CD4-positive, alpha-beta T cell (primary cell): ENCODE measurements at regions not wholly inside any gene's neighbourhood (a gene's known extent, or its start where the extent isn't known, plus 50 kb on each side); places are given as distances from the start of the nearest gene placed in this dataset.
A peak's percentile ranks its signal among the peaks of the same experiment; 100 is the strongest.

ENCODE experiments used
- ATAC-seq: fragments of 200-7000 bp; cut with Tn5 transposase; one replicate; pipeline ENCODE4 v1.10.0; 2022; ENCODE audit warnings: mild to moderate bottlenecking; ENCODE audit not compliant: poor library complexity
- CTCF ChIA-PET: fragments of 350-600 bp; sonication (Branson Sonifier 250); formaldehyde crosslinking; loops from one replicate; lab custom pipeline; 2021; ENCODE audit warnings: antibody characterized with exemption, inconsistent platforms; lab: Charles Lee
- POLR2A ChIA-PET: fragments of 350-600 bp; sonication (Branson Sonifier 250); formaldehyde crosslinking; loops from one replicate; lab custom pipeline; 2021; ENCODE audit warnings: antibody characterized with exemption, inconsistent platforms; lab: Charles Lee
- DNase-seq, 14 experiments: peaks; one replicate each; pipeline ENCODE4 v3.0.0-alpha.2; 2013 to 2020; ENCODE audit warnings: mixed read lengths in 2 of 14
- H3K27ac ChIP-seq, 2 donors: one replicate each; pipeline versions ENCODE4 v1.5.1 to v1.7.0; 2013; ENCODE audit warnings: low read length in 2 of 2, low read depth in 1 of 2, mild to moderate bottlenecking in 1 of 2
- H3K27me3 ChIP-seq, 2 experiments: 1 replicate in 1 of 2; 2 replicates in 1 of 2; pipeline versions ENCODE4 v1.6.1 to v1.7.0; 2013; ENCODE audit warnings: low read length in 2 of 2, control low read depth in 1 of 2, mild to moderate bottlenecking in 1 of 2, moderate library complexity in 1 of 2; ENCODE audit not compliant: insufficient read depth in 2 of 2, control insufficient read depth in 1 of 2
- H3K36me3 ChIP-seq: one replicate; pipeline ENCODE4 v1.6.1; 2013; ENCODE audit warnings: low read length, control low read depth; ENCODE audit not compliant: insufficient read depth
- H3K4me1 ChIP-seq: one replicate; pipeline ENCODE4 v1.6.1; 2013; ENCODE audit warnings: low read length, control low read depth; ENCODE audit not compliant: insufficient read depth
- H3K4me3 ChIP-seq: one replicate; pipeline ENCODE4 v1.5.1; 2013; ENCODE audit warnings: mild to moderate bottlenecking, low read length, moderate library complexity
- H3K9me3 ChIP-seq, 2 experiments: 1 replicate in 1 of 2; 2 replicates in 1 of 2; pipeline versions ENCODE4 v1.6.1 to v1.7.0; 2013; ENCODE audit warnings: low read length in 2 of 2, mild to moderate bottlenecking in 2 of 2, control low read depth in 1 of 2, moderate library complexity in 1 of 2; ENCODE audit not compliant: control insufficient read depth in 1 of 2, insufficient read depth in 1 of 2
- H3K27ac Mint-ChIP-seq: one replicate; pipeline ENCODE4 v1.8.0; 2020; ENCODE audit warnings: mixed read lengths
- H3K27me3 Mint-ChIP-seq: one replicate; pipeline ENCODE4 v1.8.0; 2021; ENCODE audit warnings: mixed read lengths
- H3K36me3 Mint-ChIP-seq: one replicate; pipeline ENCODE4 v1.8.0; 2021; ENCODE audit warnings: low read depth, mixed read lengths
- H3K4me1 Mint-ChIP-seq: one replicate; pipeline ENCODE4 v1.8.0; 2021; ENCODE audit warnings: low read depth, mixed read lengths
- H3K4me3 Mint-ChIP-seq: one replicate; pipeline ENCODE4 v1.8.0; 2020; ENCODE audit warnings: mild to moderate bottlenecking, mixed read lengths
- H3K9me3 Mint-ChIP-seq: one replicate; pipeline ENCODE4 v1.8.0; 2020; ENCODE audit warnings: mixed read lengths
- CTCF ChIP-seq: fragments of 200-600 bp; IDR thresholded peaks from one replicate; pipeline ENCODE4 v1.8.0; 2022; ENCODE audit warnings: antibody characterized with exemption, mild to moderate bottlenecking
- intact Hi-C, 2 experiments: fragments of 100-400 bp; cut with DNase I in 1 of 2; cut with micrococcal nuclease in 1 of 2; formaldehyde crosslinking; loops; one replicate each; pipeline versions ENCODE4 v1.15.1 to v1.9.0; 2023 to 2025; cut with DNase I, micrococcal nuclease

- ATAC-seq (no peak), DNase-seq (peak in 1 of 14 experiments; percentile 3)
- H3K4me3 ChIP-seq = no peak overlapping the region
- H3K36me3 Mint-ChIP-seq = no peaks in the 10 kb centered on the region
- ChIA-PET POLR2A (no interaction called here), CTCF (no interaction called here)
- TF ChIP-seq CTCF = no peak
- H3K36me3 ChIP-seq = no peaks in the 10 kb centered on the region
- no peaks in the 10 kb centered on the region for H3K4me1 ChIP-seq
- no peaks in the 10 kb centered on the region for H3K9me3 Mint-ChIP-seq
- H3K9me3 ChIP-seq = peaks cover 0 to 4% of the 10 kb centered on the region in 2 experiments
- no peaks in the 10 kb centered on the region for H3K27me3 ChIP-seq
- no peak overlapping the region for H3K27ac ChIP-seq
- no peak overlapping the region for H3K4me3 Mint-ChIP-seq
- no peaks in the 10 kb centered on the region for H3K27me3 Mint-ChIP-seq
- no peak overlapping the region for H3K27ac Mint-ChIP-seq
- intact Hi-C loops = no loop called here
- H3K4me1 Mint-ChIP-seq = no peaks in the 10 kb centered on the region
These were observed 101.1 kb upstream of the ABCB5 start for GRCh38 chr7:20514364-20514763.

GRCh38 chr7:20519645-20520044 lies 95.8 kb upstream of the ABCB5 start:
- no peak overlapping the region for H3K27ac ChIP-seq
- H3K9me3 Mint-ChIP-seq = peaks cover 5% of the 10 kb centered on the region
- H3K4me1 Mint-ChIP-seq = no peaks in the 10 kb centered on the region
- ChIA-PET POLR2A (no interaction called here), CTCF (no interaction called here)
- TF ChIP-seq CTCF = no peak
- no peaks in the 10 kb centered on the region for H3K4me1 ChIP-seq
- no peak overlapping the region for H3K27ac Mint-ChIP-seq
- H3K36me3 ChIP-seq = no peaks in the 10 kb centered on the region
- no peak overlapping the region for H3K4me3 Mint-ChIP-seq
- H3K9me3 ChIP-seq = peaks cover 0 to 4% of the 10 kb centered on the region in 2 experiments
- no peak for ATAC-seq
- H3K27me3 Mint-ChIP-seq = no peaks in the 10 kb centered on the region
- no peaks in the 10 kb centered on the region for H3K27me3 ChIP-seq
- H3K36me3 Mint-ChIP-seq = no peaks in the 10 kb centered on the region
- intact Hi-C loops = no loop called here
- DNase-seq = no peak
- H3K4me3 ChIP-seq = no peak overlapping the region

GRCh38 chr7:20520530-20520929 lies 94.9 kb upstream of the ABCB5 start:
- H3K36me3 Mint-ChIP-seq = no peaks in the 10 kb centered on the region
- ChIA-PET CTCF (no interaction called here), POLR2A (no interaction called here)
- no peaks in the 10 kb centered on the region for H3K4me1 ChIP-seq
- intact Hi-C loops = no loop called here
- H3K4me3 ChIP-seq = no peak overlapping the region
- no peaks in the 10 kb centered on the region for H3K27me3 Mint-ChIP-seq
- no peak overlapping the region for H3K27ac Mint-ChIP-seq
- no peaks in the 10 kb centered on the region for H3K36me3 ChIP-seq
- TF ChIP-seq CTCF = no peak
- no peak overlapping the region for H3K27ac ChIP-seq
- ATAC-seq (no peak), DNase-seq (no peak)
- no peaks in the 10 kb centered on the region for H3K27me3 ChIP-seq
- H3K9me3 Mint-ChIP-seq = peaks cover 5% of the 10 kb centered on the region
- H3K4me3 Mint-ChIP-seq = no peak overlapping the region
- H3K9me3 ChIP-seq = peaks cover 0 to 4% of the 10 kb centered on the region in 2 experiments
- H3K4me1 Mint-ChIP-seq = no peaks in the 10 kb centered on the region
